GM19328 (cell line): ENCODE measurements at regions not wholly inside any gene's neighbourhood (a gene's known extent, or its start where the extent isn't known, plus 50 kb on each side); places are given as distances from the start of the nearest gene placed in this dataset.
"Not testable (repeated sequence)": the region's sequence is repeated elsewhere in the genome, so short reads cannot be mapped to it uniquely, and the experiment has no call there.

Experiments
- ATAC-seq: cut with Tn5 transposase; IDR thresholded peaks from one replicate; pipeline ENCODE4 v1.9.1; 2021; ENCODE audit warnings: mild to moderate bottlenecking, moderate library complexity; ENCODE audit not compliant: unreplicated experiment

GRCh38 chr11:29119116-29119515 is 897.7 kb downstream of the KCNA4 start:
- no peak for ATAC-seq

DNA sequence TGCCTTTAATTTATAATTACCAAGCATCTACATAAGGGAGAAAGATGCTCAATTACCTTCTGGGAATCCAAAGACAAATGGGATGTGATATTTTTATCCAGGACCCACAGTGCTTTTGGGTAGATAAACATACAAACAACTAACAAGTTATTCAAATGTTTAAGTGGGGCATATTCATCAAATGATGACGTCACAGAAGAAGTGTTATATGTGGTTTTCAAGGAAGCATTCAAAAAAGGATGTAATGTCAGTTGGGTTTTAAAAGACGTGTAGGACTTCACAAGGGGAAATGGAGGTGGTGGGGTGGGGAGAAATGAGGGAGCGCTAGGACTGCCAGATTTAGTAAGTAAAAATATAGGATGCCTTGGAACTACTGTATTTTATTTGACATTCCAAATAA is 915.9 kb downstream of the KCNA4 start:
- no peak for ATAC-seq

- ATAC-seq, result no peak
Observed at GRCh38 chr11:29095821-29096220, 921.0 kb downstream of the KCNA4 start.

GRCh38 chr11:29093416-29094120 is 923.3 kb downstream of the KCNA4 start:
- no peak for ATAC-seq

GRCh38 chr11:29087200-29087812 is 929.5 kb downstream of the KCNA4 start:
- ATAC-seq, result no peak

GRCh38 chr11:29075726-29076125 is 941.1 kb downstream of the KCNA4 start:
- ATAC-seq, result no peak

GRCh38 chr11:29063630-29064361 is 953.0 kb downstream of the KCNA4 start:
- ATAC-seq, result no peak

- ATAC-seq, result no peak
Observed at GRCh38 chr11:29061452-29061851, 953.3 kb downstream of the METTL15 start.

GRCh38 chr11:29056487-29056886 is 948.3 kb downstream of the METTL15 start:
- ATAC-seq, result not testable (repeated sequence)

GRCh38 chr11:29051935-29052334 is 943.7 kb downstream of the METTL15 start:
- ATAC-seq, result no peak

GRCh38 chr11:29050962-29051361 is 942.8 kb downstream of the METTL15 start:
- not testable (repeated sequence) for ATAC-seq

- ATAC-seq, result no peak
Observed at GRCh38 chr11:29040489-29040888, 932.3 kb downstream of the METTL15 start.

GRCh38 chr11:29032384-29033149 is 924.4 kb downstream of the METTL15 start:
- no peak for ATAC-seq

DNA sequence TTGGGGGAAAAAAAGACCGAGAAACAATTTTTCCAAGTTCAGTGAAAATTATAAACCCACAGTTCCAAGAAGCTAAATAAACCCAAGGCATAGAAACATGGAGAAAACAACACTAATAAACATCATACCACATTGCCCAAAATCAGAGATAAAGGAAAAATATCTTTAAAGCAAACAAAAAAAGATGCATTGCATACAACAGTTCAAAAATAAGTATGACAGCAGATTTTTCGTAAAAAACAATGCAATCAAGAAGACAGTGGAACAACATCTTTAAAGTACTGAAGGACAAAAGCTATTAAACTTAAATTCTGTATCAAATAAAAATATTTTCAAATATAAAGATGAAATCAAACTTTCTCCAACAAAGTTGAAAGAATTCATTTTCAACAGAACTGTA is 921.3 kb downstream of the METTL15 start:
- no peak for ATAC-seq

- ATAC-seq, result no peak
Observed at GRCh38 chr11:29027436-29027835, 919.2 kb downstream of the METTL15 start.

- ATAC-seq, result no peak
Observed at GRCh38 chr11:29026286-29026685, 918.1 kb downstream of the METTL15 start.

GRCh38 chr11:29025001-29025400 is 916.8 kb downstream of the METTL15 start:
- no peak for ATAC-seq

DNA sequence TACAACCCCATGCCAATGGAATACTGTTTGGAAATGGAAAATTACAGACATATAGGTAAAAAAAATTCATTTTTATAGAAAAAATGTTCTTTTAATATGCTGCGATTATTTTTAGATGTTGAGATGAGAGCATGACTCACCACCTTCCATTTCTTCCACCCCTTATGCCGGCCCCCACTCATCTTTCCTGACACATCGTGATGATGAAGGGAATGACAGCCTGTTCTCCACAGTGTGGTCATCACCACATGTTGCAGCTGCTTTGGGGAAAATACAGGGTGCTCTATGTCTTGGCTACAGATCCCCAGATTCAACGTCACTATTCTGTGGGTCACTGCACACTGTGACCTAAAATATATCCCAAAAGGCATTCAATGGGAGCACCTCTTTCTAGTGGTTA is 916.2 kb downstream of the METTL15 start:
- no peak for ATAC-seq

GRCh38 chr11:29023761-29024160 is 915.6 kb downstream of the METTL15 start:
- no peak for ATAC-seq

DNA sequence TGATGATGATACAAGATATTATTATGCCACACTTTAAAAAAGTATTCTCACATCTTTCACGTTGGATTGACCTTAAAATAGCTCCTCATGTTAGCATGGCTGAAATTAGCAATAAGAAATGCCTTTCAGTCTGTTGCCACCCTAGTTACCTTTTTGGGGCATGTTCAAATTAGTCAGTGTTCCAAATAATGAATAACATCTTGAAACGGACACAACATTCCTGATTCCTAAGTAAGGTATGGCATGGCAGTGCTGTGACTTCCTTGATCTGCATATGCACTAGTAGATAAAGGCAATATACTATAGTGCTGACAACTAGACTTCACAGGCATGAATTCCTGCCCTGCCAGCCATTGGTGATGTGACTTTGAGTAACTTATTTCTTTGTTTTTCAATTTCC is 914.5 kb downstream of the METTL15 start:
- no peak for ATAC-seq

- no peak for ATAC-seq
Observed at GRCh38 chr11:29019960-29020683, 911.9 kb downstream of the METTL15 start.
